NT2/D1 (cell line): ENCODE measurements at regions not wholly inside any gene's neighbourhood (a gene's known extent, or its start where the extent isn't known, plus 50 kb on each side); places are given as distances from the start of the nearest gene placed in this dataset.

ENCODE experiments used
- SUZ12 ChIP-seq: IDR thresholded peaks from 2 replicates; pipeline ENCODE4 v1.6.1; 2011; ENCODE audit not compliant: insufficient read length, insufficient read depth; ENCODE audit errors: extremely low read depth
- YY1 ChIP-seq: IDR thresholded peaks from 2 replicates; pipeline ENCODE4 v1.6.1; 2011; ENCODE audit not compliant: insufficient read length, insufficient read depth
- ZNF274 ChIP-seq: IDR thresholded peaks from 2 replicates; pipeline ENCODE4 v1.6.1; 2011; ENCODE audit warnings: mild to moderate bottlenecking, low read depth, low read length

GRCh38 chr20:58001946-58002345 is 226.5 kb downstream of the ANKRD60 start:
- no peak for TF ChIP-seq ZNF274
- TF ChIP-seq YY1: no peak
- no peak for TF ChIP-seq SUZ12
